Breast epithelium (tissue), 4 donors: ENCODE measurements at regions not wholly inside any gene's neighbourhood (a gene's known extent, or its start where the extent isn't known, plus 50 kb on each side); places are given as distances from the start of the nearest gene placed in this dataset.
"Not testable (repeated sequence)": the region's sequence is repeated elsewhere in the genome, so short reads cannot be mapped to it uniquely, and the experiment has no call there.

Experiments used
- DNase-seq, 2 donors: peaks; one replicate each; pipeline ENCODE4 v3.0.0-alpha.2; 2019; ENCODE audit warnings: low spot score in 2 of 2
- H3K27ac ChIP-seq, 2 donors: fragments of 200-600 bp; sonication (generic) in 1 of 2; one replicate each; pipeline ENCODE4 v1.5.1; 2016 to 2019; ENCODE audit warnings: mild to moderate bottlenecking in 1 of 2
- H3K27me3 ChIP-seq, 2 donors: fragments of 200-600 bp; sonication (generic) in 1 of 2; one replicate each; pipeline versions ENCODE4 v1.5.1 to v1.6.0; 2017 to 2019; ENCODE audit warnings: control low read depth in 1 of 2, mild to moderate bottlenecking in 1 of 2
- H3K36me3 ChIP-seq: fragments of 200-600 bp; one replicate; pipeline ENCODE4 v1.5.1; 2019
- H3K4me1 ChIP-seq, 2 donors: fragments of 200-600 bp; sonication (generic); one replicate each; pipeline ENCODE4 v1.5.1; 2016 to 2019; ENCODE audit warnings: control low read depth in 1 of 2
- H3K4me3 ChIP-seq, 3 donors: fragments of 200-600 bp; sonication (generic); 1 replicate in 2 of 3; 2 replicates in 1 of 3; pipeline ENCODE4 v1.5.1; 2016 to 2019; ENCODE audit warnings: mild to moderate bottlenecking in 3 of 3, moderate library complexity in 2 of 3
- H3K9me3 ChIP-seq, 2 donors: fragments of 200-600 bp; sonication (generic) in 1 of 2; one replicate each; pipeline ENCODE4 v1.5.1; 2016 to 2019; ENCODE audit warnings: control low read depth in 1 of 2
- CTCF ChIP-seq, 3 donors: fragments of 450-650 bp; IDR thresholded peaks; one replicate each; pipeline ENCODE4 v1.5.1; 2016 to 2017; ENCODE audit warnings: antibody characterized with exemption in 3 of 3, mild to moderate bottlenecking in 3 of 3, moderate library complexity in 3 of 3
- POLR2A ChIP-seq: fragments of 450-650 bp; IDR thresholded peaks from one replicate; pipeline ENCODE4 v1.6.1; 2016; ENCODE audit warnings: antibody characterized with exemption, mild to moderate bottlenecking, moderate library complexity
- POLR2AphosphoS5 ChIP-seq, 3 donors: sonication (generic); formaldehyde crosslinking; IDR thresholded peaks; one replicate each; pipeline ENCODE4 v1.6.1; 2017; ENCODE audit warnings: antibody characterized with exemption in 3 of 3
- intact Hi-C: fragments of 100-400 bp; cut with DNase I; formaldehyde crosslinking; loops from one replicate; pipeline ENCODE4 v1.15.1; 2023; ENCODE audit warnings: low total_unique reads

- no peaks in the 10 kb centered on the region for H3K36me3 ChIP-seq
- H3K4me1 ChIP-seq: no peaks in the 10 kb centered on the region
- H3K27me3 ChIP-seq: no peaks in the 10 kb centered on the region
- DNase-seq: no peak
- TF ChIP-seq CTCF (IDR thresholded peaks at IDR 0.05): no peak
- TF ChIP-seq POLR2AphosphoS5 (IDR thresholded peaks at IDR 0.05): no peak
- TF ChIP-seq POLR2A: no peak
- no peak overlapping the region for H3K27ac ChIP-seq
- intact Hi-C loops: no loop called here
- H3K9me3 ChIP-seq: no peaks in the 10 kb centered on the region
- no peak overlapping the region for H3K4me3 ChIP-seq
These were observed 359.2 kb downstream of the NR2F1-AS1 start for GRCh38 chr5:93221773-93222172.

- no peaks in the 10 kb centered on the region for H3K27me3 ChIP-seq
- no peaks in the 10 kb centered on the region for H3K9me3 ChIP-seq
- H3K36me3 ChIP-seq: no peaks in the 10 kb centered on the region
- no peak for DNase-seq
- H3K4me1 ChIP-seq: no peaks in the 10 kb centered on the region
- no peak overlapping the region for H3K27ac ChIP-seq
- intact Hi-C loops: no loop called here
- no peak for TF ChIP-seq POLR2AphosphoS5 (IDR thresholded peaks at IDR 0.05)
- no peak for TF ChIP-seq CTCF (IDR thresholded peaks at IDR 0.05)
- TF ChIP-seq POLR2A: no peak
- no peak overlapping the region for H3K4me3 ChIP-seq
These were observed 360.6 kb downstream of the NR2F1-AS1 start for GRCh38 chr5:93220431-93220830.

GRCh38 chr5:93219641-93220145 is 361.3 kb downstream of the NR2F1-AS1 start:
- DNase-seq: no peak
- H3K9me3 ChIP-seq: no peaks in the 10 kb centered on the region
- intact Hi-C loops: no loop called here
- no peaks in the 10 kb centered on the region for H3K27me3 ChIP-seq
- TF ChIP-seq POLR2A: no peak
- no peak for TF ChIP-seq CTCF (IDR thresholded peaks at IDR 0.05)
- TF ChIP-seq POLR2AphosphoS5 (IDR thresholded peaks at IDR 0.05): no peak
- no peak overlapping the region for H3K27ac ChIP-seq
- H3K4me1 ChIP-seq: no peaks in the 10 kb centered on the region
- H3K36me3 ChIP-seq: no peaks in the 10 kb centered on the region
- no peak overlapping the region for H3K4me3 ChIP-seq

GRCh38 chr5:93213111-93213794 is 367.8 kb downstream of the NR2F1-AS1 start:
- H3K4me1 ChIP-seq, H3K27ac ChIP-seq, H3K36me3 ChIP-seq, H3K4me3 ChIP-seq, intact Hi-C loops, H3K9me3 ChIP-seq, DNase-seq, H3K27me3 ChIP-seq: not testable (repeated sequence)

GRCh38 chr5:93209476-93209875 is 371.5 kb downstream of the NR2F1-AS1 start:
- Histone ChIP-seq H3K4me3 (no peak overlapping the region), H3K27ac (peak overlapping the region; percentile 54 to 61), H3K9me3 (no peaks in the 10 kb centered on the region), H3K36me3 (no peaks in the 10 kb centered on the region), H3K4me1 (no peaks in the 10 kb centered on the region), H3K27me3 (no peaks in the 10 kb centered on the region)
- DNase-seq: no peak
- intact Hi-C loops: no loop called here
- no peak for TF ChIP-seq CTCF (IDR thresholded peaks at IDR 0.05)
- no peak for TF ChIP-seq POLR2AphosphoS5 (IDR thresholded peaks at IDR 0.05)
- TF ChIP-seq POLR2A: no peak
